NOMO-1 (cell line): ENCODE measurements at regions not wholly inside any gene's neighbourhood (a gene's known extent, or its start where the extent isn't known, plus 50 kb on each side); places are given as distances from the start of the nearest gene placed in this dataset.
A peak's percentile ranks its signal among the peaks of the same experiment; 100 is the strongest.
"Not testable (repeated sequence)": the region's sequence is repeated elsewhere in the genome, so short reads cannot be mapped to it uniquely, and the experiment has no call there.

Experiments used
- DNase-seq, 2 experiments: peaks; one replicate each; lab custom pipeline; 2025; ENCODE audit not compliant: unreplicated experiment in 2 of 2; lab: John Stamatoyannopoulos, UW

- no peak for DNase-seq
Observed at GRCh38 chr13:33545492-33545891, 259.9 kb upstream of the STARD13 start.

- DNase-seq = no peak
Observed at GRCh38 chr13:33547035-33547434, 261.5 kb upstream of the STARD13 start.

DNA sequence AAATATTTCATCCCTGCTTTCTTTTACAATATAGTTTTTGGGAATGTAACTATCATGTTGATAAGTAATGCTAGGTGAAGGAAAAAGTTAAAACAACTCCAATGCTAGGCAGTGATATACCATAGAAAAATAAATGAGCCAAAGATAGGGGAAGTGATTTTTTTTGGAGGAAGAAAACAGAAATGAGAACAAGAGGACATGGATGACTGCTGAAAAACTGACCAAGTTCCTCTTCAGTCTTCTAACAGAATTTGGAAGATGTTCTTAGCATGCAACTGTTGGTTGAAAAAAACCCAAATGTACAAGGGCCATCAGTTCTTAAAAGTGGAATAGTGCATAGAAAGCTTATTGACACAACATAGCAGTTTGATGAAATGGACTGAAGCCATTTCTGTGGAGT is 262.5 kb upstream of the STARD13 start:
- peak; percentile 37 to 87 for DNase-seq

GRCh38 chr13:33550276-33550675 is 264.7 kb upstream of the STARD13 start:
- DNase-seq = no peak

- peak in 1 of 2 experiments; percentile 37 for DNase-seq
Observed at GRCh38 chr13:33550885-33551284, 265.3 kb upstream of the STARD13 start.

DNA sequence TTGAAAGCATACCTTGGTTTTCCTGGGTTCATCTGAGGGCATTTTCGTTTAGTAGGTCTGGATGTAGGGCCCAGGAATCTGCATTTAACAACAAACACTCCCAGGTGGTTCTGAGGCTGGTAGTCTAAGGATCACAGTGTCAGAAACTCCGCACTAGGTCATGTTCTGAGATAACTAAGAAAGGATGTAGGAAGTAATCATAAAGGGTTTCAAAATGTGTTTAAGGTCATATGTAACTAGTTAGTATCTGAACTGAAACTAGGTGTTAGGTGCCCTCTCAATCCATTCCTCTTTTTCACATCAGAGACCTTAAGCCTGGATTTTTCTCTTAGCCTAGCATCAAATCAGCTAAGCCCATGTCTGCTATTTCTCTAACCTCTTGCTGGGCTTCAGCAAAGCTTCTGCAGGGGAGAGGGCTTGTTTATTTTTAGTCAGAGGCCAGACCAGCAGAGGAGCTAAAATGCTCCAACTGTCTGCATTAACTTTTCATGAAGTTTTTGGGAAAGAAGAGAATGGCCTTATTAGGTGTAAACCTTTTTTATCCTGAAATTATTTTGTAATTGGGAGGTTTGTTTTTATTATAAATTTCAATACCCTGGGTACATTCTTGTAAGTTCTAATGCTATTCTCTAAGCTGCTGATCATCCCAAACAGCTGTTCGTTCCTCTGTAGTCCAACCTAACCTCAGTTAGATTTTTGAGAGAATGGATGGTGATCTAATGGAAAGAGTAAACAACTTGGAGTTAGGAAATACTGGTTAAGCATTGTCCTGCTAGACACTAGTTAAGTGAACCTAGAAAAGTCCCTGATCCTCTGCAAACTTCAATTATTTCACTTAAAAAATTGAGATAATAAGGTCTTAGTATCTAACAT is 262.8 kb upstream of the RFC3 start:
- no peak for DNase-seq

- DNase-seq = no peak
Observed at GRCh38 chr13:33556828-33557227, 261.1 kb upstream of the RFC3 start.

- DNase-seq = no peak
Observed at GRCh38 chr13:33560726-33561125, 257.2 kb upstream of the RFC3 start.

GRCh38 chr13:33561627-33562026 is 256.3 kb upstream of the RFC3 start:
- no peak for DNase-seq

- no peak for DNase-seq
Observed at GRCh38 chr13:33571618-33572017, 246.3 kb upstream of the RFC3 start.

DNA sequence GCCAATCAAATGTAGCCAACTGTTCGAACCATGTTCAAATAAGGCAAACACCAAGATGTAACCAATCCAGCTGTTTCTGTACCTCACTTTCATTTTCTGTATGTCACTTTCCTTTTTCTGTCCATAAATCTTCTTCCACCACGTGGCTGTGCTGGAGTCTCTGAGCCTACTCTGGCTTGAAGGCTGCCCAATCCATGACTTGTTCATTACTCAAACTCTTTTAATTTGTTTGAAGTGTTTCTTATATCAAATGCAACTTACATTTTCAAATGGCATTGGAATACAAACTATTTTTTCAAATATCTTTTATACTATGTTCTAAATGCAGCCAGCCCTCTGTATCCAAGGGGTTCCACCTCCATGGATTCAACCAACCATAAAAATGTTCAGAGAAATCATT is 245.6 kb upstream of the RFC3 start:
- not testable (repeated sequence) for DNase-seq

GRCh38 chr13:33575378-33575777 is 242.6 kb upstream of the RFC3 start:
- no peak for DNase-seq

DNA sequence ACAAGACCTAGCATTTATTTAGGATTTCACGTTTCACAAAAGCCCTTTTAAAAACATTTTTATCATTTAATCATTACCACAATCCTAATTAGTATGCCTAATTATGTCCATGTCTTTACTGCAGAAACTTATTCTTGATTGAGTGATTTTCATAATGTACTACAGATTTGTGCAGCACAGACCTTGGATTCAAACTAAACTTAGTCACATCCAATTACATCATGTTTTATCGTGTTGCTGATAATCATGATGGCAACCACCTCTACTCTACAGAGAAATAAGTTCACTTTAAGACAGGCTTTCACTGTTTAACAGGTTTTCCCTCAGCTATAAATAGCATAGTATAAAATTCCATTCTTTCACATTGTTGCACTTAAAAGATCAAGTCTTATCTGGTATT is 240.9 kb upstream of the RFC3 start:
- DNase-seq = no peak

DNA sequence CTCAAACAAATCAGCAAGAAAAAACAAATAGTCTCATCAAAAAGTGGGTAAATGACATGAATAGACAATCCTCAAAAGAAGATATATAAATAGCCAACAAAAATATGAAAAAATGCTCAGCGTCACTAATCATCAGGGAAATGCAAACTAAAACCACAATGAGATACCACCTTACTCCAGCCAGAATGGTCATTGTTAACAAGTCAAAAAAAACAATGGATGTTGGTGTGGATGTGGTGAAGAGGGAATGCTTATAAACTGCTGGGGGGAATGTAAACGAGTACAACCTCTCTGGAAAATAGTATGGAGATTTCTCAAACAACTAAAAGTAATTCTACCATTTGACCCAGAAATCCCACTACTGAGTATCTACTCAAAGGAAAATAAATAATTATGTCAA is 239.2 kb upstream of the RFC3 start:
- DNase-seq = no peak

- DNase-seq = no peak
Observed at GRCh38 chr13:33582121-33582520, 235.8 kb upstream of the RFC3 start.

DNA sequence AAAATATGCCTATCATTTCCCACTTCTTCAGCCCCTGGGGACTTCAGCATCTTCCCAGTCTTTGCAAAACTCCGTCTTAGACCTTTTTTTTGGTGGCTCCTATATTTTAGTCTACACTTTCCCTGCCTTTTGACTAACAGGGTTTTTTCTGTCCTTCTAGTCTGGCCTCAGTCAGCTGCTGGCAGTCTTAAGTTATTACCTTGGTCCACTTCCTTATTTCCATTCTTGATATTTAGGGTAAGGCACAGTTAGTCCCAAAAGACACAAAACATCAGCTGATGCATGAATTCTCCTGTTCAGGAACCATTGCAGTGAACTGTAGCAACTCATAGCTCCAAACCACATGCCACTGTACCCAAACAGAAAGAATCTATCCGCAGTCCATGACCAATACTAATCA is 234.6 kb upstream of the RFC3 start:
- DNase-seq = peak in 1 of 2 experiments; percentile 2

- no peak for DNase-seq
Observed at GRCh38 chr13:33590936-33591335, 227.0 kb upstream of the RFC3 start.

GRCh38 chr13:33606692-33607091 is 211.3 kb upstream of the RFC3 start:
- no peak for DNase-seq

DNA sequence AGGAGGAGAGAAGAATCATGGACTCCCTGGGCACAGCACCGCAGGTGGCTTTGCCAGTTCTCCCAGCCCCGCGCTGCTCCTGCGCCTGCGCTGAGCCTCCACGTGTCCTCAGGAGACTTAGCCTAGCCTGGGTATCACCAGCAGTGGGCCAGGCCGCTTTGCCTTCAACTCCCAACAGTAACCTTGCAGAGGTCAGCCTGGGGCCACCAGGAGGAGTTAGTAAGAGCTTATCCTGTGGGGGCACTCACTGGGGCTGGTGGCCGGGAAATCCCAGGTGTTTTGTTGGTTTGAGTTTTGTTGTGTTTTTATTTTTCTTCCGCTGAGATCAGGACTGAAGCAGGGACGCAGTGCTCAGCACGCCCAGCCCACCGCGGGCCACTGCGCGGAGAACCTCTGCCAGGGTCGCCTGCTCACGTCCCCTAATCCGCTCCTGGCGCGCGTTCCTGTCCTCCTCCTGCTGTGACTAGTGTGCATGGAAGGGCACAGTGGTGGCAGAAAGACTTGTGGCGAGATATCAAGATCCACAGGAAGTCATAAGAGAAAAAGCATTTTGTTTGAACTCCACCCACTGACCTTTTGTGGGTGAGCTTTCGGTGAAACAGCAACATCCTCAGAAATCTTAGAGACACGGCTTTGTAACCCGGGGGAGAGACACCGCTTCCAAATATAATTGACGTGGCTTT is 207.4 kb upstream of the RFC3 start:
- no peak for DNase-seq

DNA sequence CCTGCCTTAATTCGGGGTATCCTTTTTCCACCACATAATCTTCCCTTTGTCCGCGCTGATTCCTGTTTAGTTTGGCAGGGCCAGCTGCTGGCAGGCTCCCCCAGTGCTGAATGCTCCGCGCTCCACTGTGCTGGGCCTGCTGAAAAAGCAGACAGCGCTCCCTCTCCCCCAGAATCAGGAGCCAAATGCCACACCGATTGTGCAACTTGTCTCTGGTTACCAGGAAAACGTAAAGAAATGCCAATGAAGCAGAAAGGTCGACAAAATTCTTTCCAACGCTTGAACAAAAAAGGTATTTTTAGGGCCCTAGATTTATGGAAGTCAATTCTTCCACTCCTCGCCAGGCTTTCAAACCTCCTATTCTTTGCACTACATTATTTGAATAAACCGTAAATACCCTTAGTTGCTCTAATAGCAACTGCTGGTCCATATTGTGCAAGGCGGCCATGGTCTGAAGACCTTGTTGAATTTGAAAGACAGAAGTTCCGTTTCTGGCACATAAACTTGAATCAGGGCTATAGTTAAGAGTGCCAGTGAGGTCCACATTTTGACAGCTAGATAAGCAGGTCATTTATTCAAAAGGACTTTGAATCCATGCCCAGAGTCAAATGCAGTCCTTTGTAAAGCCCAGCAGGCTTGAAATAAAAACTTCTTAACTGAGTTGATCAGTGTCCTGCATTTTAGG is 206.7 kb upstream of the RFC3 start:
- DNase-seq = no peak
